HuH-7.5 (cell line): ENCODE measurements at regions not wholly inside any gene's neighbourhood (a gene's known extent, or its start where the extent isn't known, plus 50 kb on each side); places are given as distances from the start of the nearest gene placed in this dataset.

Source experiments
- DNase-seq: peaks from one replicate; pipeline ENCODE4 v3.0.0; 2011; ENCODE audit warnings: low spot score

DNA sequence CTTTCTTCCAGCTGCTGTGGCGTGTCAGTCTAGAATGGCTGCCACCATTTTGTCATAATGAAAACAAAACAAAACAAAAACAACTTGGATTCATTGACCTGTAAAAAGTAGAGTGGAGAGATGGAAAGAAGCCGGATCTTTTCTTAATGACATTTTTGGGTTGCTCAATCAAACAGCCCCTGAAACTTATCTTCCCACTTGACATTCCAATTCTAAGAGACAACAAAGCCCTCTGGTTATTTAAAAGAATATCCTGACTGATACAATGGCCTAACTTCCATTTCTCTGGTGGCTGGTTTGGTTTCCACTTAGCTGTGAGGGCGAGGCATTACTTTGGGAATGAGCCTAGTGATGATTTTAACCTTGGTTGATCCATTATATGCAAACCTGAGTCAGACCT lies 123.7 kb downstream of the AQP4 start:
- DNase-seq, result no peak

DNA sequence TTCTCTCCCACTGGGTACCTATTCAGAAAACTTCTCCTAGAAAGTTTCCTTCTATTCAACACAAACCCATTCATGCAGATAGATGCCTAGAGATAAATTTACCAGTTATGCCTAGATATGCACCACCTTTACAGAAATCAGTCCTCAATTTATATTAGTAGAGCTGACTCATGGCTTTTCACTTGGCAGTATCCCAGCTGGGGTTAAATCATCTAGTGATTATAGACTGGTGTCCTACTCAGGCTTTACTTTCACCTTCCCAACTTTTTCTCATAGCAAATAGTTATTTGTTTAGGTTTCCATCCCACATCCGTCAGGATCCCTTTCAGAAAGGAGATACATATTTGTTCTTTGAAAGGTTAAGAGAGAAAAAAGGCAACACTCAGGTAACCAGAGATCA lies 124.5 kb downstream of the AQP4 start:
- no peak for DNase-seq

DNA sequence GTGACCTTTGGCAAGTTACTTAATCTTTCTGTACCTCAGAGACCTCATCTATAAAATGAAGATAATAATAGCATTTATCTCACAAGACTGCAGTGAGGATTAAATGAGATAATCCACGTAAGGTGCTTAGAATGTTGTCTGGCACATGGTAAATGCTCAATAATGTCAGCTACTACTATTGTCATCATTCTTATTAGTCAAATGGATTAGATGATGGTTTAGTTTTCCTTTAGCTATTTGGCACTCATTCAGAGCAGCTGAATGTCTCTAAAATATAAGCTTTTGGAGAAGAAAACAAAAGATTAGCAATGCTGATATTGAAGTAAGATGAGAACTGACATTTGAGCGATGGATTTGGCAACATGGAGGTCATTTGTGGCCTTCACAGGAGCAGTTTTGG lies 125.1 kb downstream of the AQP4 start:
- no peak for DNase-seq

DNA sequence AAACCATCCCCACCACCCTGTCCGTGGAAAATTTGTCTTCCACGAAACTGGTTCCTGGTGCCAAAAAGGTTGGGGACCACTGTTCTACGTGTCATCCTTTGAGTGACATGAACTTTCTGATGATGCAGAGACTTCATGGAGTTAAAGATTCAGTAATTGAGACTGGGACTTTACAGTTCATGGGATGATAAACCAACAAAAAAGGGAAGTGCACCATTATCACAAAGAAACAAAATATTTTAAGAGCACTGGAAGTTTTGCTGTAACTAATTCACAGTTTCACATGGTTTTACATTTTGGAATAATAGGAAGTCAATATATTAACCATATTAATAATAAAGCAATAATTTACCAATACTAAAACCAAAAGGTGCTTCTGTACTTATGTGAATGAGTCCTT lies 126.8 kb downstream of the AQP4 start:
- DNase-seq, result no peak

GRCh38 chr18:26736301-26736700 lies 129.2 kb downstream of the AQP4 start:
- DNase-seq, result no peak

DNA sequence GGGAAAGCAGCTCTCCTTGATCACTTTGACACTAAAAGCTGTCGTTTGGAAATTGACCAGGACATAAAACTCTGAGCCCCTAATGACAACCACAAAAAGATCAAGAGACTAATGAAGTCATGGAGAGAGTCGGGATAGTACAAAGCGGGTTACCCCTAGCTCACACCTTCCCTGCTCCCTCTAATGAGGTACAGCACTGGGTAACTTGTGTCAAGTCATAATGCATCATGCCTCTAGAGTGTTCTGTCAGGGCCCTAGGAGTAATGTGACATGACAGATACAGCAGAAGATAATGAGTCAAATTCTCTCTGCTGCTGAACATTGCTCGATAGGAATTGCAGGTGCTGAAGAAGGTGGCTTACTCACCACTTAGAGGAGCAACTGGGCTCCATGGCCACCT lies 130.7 kb downstream of the AQP4 start:
- no peak for DNase-seq

GRCh38 chr18:26729449-26729848 lies 136.1 kb downstream of the AQP4 start:
- no peak for DNase-seq

- DNase-seq, result no peak
Observed at GRCh38 chr18:26729008-26729407, 136.5 kb downstream of the AQP4 start.

DNA sequence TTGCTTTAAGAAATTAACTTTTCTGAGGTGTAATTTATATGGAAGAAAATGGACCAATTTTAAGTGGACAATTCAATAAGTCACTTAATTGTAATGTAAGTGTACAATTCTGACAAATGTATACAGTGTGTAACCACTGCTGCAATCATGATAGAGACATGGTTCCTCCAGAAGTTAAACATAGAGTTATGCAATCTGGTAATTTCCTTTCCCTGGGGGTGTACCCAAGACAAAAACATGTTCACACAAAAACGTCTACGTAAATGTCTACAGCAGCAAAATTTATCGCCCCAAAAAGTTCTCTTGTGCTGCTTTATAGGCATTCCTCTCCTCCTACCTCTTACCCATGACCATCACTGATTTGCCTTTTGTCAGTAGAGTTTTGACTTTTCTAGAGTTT lies 141.5 kb downstream of the AQP4 start:
- DNase-seq, result no peak

DNA sequence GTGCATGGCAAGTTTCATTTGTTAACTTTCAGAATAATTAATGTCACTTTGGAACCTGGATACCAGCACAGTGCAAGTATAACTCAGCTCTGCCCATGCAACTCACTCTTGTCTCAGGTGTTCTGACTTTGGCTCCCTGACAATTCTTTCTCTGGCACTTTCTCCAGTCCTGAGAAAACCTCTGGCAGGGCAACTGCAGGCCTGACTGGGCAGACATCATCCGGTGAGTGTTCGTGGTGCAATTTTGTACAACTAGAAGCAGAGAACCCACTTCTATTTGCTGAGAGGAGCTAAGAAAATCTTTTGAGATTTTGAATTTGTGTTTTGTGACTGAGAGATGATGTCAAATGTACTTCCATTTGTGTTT lies 143.0 kb downstream of the AQP4 start:
- DNase-seq, result no peak

DNA sequence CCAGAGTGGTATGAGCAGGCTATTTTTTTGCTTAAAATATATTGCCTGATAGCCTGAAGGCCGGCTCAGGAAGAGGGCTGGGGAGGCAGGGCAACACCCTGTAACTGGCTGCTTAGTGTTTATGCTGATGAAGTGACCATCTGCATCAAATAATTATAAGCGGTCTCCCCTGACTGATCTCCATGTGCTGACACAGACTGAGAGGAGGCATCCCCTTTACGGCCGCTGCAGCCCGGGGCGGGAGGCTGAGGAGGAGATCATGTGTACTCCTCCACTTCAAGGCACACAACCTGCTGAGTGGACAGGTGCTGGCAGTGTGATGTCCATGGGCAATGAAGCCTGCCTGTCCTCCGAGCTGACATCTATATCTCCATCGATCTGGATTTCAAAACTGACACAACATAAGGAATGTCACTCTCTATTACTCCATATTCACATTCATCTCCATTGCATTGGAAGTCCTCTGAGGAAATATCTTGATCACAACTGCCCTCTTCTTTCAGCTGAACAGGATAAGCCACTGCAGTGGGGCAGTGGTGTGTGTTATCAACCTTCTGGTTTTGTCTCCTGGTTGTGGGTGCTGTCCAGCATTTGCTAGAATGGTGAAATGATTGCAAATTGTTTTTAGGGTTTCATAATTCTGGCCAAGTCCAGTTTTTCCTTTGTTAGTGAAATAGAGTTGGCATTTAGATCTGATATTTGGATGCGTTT lies 143.5 kb downstream of the AQP4 start:
- DNase-seq, result no peak

- DNase-seq, result no peak
Observed at GRCh38 chr18:26719896-26720295, 145.6 kb downstream of the AQP4 start.

DNA sequence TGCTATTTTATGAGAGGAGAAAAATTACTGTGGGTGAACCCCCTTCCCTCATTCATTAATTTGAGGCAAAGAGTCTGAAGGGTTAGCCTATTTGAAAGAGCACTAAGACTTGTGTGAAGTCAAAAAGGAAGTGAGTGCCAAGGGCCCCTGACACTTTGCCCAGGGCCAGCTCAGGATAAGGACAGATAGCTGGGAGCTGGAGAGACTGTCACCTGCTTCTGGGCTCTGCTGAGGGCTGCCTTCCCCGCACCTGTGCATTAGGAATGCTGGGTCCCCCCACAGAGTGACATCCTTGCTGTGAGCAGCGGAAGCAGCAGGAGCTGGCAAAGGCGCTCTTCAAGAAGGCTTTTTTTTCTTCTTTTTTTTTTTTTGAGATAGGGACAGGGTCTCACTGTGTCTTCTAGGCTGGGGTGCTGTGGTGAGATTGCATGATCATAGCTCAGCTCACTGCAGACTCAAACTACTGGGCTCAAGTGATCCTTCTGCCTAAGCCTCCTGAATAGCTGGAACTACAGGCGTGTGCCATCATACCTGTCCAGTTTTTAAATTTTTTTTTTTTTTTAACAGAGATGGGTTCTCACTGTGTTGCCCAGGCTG lies 148.3 kb downstream of the AQP4 start:
- no peak for DNase-seq

DNA sequence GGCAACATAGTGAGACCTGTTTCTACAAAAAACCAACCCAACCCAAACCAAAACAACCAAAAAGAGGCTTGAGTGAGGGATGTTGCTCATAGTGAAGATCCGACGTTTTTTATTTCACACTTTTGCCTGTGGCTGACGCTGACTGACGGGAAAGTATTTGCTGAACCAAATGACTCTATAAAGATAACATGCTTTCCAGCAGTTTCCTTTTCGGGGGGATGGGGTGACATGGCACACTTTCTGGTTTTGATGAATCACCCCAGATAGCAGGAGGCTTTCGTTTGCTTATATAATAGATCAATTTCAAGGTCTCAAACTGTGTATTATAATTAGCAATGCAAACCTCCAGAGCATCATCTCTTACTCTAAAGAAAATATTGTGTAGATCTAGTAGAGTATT lies 150.8 kb downstream of the AQP4 start:
- no peak for DNase-seq

DNA sequence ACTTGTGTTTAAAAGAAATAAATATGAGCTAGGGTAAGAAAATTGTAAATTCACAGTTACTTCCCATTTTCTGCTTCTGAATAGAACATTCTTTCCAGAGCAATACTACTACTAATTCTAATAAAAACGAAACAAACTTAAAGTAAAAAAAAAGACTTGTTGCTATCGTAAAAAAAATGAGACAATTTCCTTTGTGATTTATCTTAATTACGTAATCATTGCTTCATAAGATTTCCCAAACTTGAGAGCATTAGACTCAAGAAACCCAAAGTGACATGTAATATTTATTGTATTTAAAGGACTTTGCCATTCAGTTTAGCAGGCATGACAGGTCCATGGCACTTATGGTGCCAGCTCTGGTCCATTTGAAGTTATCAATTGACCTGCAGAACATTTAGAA lies 153.8 kb downstream of the AQP4 start:
- DNase-seq, result no peak

- DNase-seq, result no peak
Observed at GRCh38 chr18:26710470-26711096, 154.9 kb downstream of the AQP4 start.

GRCh38 chr18:26709897-26710296 lies 155.6 kb downstream of the AQP4 start:
- no peak for DNase-seq

DNA sequence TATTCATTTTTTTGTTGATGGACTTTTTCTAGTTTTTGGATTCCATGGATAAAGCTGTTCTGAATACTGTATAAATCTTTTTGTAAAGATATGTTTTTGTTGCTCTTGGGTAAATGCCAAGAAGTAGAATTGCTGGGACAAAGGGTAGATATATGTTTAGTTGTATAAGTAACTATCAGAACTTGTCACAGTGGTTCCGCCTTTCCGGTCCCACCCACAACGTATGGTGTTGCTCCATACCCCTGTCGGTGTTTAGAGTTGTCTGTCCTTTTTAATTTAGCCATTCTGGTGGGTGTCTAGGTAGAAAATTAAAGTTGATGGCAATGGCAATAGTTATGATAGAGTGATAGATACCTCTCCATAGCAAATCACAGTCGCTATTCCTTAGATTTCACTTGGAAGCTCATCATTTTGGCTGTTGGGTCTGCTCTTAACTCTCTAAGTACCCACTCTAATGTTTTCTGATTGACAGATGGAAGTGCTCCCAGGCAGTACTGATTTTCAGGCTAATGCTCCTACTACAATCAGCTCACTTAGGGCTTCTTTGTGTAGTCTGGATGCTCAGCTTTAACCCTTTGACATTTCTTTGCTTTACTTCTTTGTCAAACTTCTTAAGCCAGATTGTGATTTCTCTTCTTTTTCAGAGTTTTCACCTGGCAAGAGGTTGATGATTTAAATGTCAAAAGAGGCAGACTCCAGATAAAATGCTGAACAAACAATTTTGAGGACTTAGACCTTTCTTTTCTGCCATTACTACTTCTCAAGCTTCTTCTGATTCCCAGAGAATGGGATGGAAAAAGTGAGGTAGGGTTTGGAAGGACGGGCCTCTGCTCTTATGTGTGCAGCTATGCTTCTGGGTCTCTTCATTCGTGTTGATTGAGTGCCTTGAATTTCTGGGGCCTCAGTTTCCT lies 156.4 kb downstream of the AQP4 start:
- DNase-seq, result no peak

GRCh38 chr18:26706911-26707351 lies 158.6 kb downstream of the AQP4 start:
- DNase-seq, result no peak

GRCh38 chr18:26705757-26706156 lies 157.4 kb upstream of the KCTD1 start:
- no peak for DNase-seq

GRCh38 chr18:26703170-26703930 lies 155.0 kb upstream of the KCTD1 start:
- DNase-seq, result no peak

DNA sequence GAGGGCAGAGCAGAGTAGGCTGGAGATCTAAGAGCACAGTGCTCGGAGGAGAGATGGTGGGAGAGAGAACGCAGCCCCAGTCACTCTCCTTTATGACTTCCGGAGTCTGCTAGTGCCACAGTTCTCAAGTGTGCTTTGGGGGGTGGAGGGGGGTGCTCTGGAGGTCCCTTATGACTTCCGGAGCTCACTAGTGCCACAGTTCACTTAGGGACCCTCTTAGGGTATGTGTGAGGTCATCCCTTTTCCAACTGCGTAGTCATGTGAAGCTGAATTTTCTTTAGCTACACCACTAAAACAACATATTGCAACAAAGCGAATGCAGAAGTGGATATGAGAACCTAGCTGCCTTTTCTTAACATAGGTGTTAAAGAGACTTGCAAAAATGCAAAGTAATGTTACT lies 153.7 kb upstream of the KCTD1 start:
- DNase-seq, result no peak
